NCI-H2029 treated with DMSO at 0.1 percent for 48 hours (cell line): ENCODE measurements at regions not wholly inside any gene's neighbourhood (a gene's known extent, or its start where the extent isn't known, plus 50 kb on each side); places are given as distances from the start of the nearest gene placed in this dataset.

Source experiments
- DNase-seq: peaks from one replicate; lab custom pipeline; 2025; lab: John Stamatoyannopoulos, UW

GRCh38 chr5:7016999-7017747 lies 303.9 kb downstream of the TENT4A start:
- no peak for DNase-seq

DNA sequence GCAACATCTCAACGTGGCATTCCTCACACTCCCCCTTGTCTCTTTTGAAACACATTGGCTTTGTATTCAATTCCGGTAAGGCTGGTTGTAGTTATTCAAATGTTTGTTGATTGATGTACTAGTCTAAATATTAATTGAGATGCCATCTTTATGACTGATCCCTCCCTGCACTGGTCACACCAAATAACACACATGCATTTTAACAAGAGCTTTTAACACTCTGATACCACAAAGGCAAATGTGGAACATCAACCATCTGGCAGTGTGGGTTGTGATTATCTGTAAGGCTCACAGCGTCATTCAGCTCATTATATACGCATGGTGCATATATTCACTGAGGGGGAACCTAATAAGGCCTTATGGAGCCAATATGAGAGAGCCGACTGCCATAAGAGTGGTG lies 305.0 kb downstream of the TENT4A start:
- no peak for DNase-seq

DNA sequence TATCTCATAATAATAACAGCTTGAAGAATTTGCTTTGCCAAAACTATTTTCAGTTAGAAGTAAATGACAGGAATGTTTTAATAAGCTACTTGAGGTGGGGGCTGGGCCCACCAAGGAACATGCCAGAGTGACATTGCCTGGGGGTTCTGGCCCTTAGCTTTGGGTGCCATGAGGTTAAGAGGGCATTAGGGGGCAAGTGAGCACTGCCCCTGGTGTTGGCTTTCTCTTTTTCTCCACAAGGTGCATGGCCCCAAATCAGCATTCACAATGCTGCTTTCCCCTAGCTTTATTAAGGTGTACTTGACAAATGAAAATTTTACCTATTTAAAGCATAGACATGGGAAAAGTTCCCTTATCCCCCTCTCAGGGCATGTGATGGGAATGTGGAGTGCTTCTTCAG lies 305.4 kb downstream of the TENT4A start:
- no peak for DNase-seq

DNA sequence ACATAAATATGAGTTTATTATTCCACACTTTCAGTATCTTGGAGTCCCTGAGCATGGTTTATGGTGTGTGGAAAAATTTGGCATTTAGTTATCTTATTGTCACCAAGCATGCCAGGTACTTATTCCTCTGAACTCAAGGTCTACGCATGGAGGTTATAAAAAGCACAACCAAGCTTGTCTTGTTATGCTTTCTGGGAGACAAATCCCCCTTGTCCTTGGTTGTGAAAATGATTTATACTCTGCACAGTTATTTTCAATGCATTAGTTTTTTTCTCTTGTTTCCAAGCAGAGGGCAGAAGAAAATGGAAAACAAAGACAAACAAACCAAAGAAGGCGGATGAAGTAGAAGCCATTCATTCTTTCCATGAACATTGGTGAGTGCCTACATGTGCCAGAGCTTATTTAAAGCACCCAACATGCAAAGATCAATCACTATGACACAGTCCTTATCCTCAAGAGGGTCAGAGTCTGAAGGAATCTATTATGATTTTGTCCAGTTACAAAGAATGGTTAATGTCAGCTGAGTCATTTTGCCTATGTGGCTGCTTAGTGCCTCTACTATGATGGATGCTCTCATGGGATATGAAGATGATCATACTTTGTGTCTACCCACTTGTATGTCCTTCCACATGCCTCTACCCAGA lies 323.1 kb downstream of the TENT4A start:
- no peak for DNase-seq

DNA sequence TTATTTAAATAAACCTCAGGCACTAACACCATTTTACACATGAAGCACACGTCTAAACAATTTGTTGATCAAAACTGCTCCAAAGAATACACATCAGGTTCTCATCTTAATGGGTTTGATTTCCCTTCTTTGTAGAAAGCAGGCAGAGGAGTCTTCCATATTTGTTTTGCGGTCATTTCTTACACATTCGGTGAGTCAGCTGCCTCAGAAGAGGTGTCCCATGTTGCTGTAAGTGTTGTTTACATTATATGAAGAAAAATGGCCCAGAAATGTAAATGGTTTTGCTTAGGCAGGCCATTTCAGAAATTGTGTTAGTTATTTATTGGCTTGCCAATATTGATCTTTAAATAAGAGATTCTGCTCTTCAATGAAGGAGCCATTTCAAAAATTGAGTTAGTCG lies 325.8 kb downstream of the TENT4A start:
- no peak for DNase-seq

DNA sequence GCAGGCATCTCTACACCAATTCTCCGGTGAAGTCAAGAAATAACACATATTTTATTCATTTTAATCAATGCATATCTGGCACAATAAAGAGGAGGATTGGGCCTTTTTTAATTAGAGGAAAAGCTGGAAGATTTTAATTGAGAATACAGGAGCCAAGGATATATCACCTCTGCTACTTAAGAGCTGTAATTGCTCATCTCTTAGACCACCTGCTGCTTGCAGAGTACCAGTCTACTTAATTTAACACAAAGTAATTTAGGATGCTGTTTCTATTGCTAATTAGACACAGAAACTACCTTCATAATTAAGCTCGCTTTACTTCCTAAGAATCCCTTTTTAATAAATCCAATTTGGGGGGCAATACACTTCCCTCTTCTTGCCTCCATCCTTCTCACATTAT lies 326.9 kb downstream of the TENT4A start:
- no peak for DNase-seq

DNA sequence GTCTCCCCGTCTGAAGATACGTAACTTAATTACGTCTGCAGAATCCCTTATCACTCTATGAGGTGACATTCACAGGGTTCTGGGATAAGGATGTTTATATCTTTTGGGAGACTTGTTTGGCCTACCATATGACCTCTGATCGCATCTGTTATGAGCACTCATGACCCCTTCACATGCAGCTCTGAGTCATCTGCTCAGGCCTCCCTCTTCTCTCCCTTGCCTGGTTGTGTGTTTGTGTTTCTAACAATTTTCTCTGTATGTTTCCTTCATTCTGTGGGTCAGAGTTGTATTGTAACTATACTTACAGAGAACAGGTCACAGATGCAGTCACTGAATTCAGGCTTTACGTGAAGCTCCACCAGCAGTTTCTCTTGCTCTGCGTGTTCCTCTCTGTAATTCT lies 330.6 kb downstream of the TENT4A start:
- DNase-seq = no peak

DNA sequence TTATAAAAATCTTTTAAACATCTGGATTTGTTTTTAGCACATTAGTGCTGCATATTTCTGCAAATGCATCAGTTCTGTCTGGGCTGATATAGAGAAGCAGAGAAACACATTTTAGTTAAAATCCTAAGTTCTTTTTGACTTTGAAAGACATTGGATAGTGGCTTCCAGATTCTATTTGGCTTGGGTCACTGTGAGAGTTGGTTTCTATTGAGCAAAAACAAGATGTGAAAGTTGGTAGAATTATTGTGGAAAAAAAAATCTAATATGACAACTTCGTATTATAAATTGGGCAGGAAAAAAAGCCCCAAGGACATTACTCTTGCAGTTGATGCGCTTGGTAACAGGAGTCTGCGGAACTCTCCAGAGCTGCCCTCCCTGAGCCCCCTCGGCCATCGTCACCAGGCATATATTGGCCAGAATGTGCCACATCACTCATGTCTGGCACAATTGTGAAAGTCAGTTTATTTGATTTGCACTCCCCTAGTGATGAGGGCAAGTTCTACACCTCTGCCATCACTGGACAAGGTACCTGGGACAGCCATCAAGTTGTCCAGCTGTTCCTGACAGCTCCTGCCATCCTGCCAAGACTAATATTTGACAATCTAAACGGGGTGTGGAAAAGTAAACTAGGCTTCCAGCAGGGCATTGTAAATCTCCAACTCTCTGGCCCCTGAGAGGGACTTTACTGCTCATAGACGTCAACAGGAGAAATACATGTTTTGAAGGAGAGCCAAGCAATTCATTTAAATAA lies 334.5 kb downstream of the TENT4A start:
- peak; percentile 82 for DNase-seq

DNA sequence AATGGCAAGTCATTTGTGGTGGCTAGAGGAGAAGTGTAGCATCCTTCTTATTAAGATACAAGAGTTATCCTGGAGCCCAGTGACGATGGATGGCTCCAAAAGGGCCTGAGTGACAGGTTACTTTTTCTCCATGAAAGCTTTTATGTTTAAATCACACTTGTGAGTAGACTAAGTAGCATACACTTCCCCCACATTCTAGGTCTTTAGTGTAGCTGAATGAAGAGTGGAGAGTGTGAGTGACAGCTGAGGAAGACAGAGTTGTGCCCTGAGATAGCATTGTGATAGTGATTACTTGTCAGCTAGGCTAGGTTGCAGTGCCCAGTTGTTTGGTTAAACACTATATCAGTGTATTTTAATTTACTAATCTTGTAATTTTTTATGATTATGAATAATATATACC lies 337.8 kb downstream of the TENT4A start:
- no peak for DNase-seq

- no peak for DNase-seq
These were observed 339.9 kb downstream of the TENT4A start for GRCh38 chr5:7053125-7053524.

GRCh38 chr5:7053528-7054209 lies 340.4 kb downstream of the TENT4A start:
- no peak for DNase-seq

DNA sequence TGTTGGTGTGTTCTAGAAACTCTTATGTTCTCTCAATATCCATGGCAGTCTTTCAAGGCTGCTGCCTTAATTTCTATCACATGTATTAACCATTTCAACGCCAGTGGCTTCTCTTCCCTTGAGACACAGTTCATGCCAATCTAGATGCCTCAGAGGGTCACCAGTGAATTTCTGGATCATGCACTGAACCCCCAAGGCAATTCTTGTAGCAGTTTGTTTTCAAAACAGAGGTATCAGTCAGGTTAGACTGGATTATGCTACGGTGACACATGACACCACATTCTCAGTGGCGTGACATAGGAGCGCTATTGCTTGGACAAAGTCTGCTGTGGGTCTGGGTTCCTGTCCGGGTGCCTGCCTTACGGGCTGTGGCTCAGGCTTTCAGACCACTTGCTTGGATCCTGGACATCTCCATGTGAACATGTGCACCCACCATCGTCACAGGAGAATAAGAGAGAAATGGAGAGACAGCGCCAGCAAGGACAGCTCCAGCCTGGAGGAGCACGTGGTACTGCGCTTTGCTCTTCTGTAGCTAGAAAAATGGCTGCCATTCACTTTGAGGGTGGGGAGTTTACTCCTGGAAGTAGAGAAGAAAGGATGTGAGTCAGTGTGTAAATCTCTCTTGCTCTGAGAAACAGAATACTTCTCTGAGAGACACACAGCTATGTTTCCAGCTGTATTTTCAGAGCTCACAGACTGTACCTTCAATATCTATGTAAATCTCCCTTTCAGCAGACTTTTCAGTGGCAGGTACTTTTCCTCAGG lies 329.3 kb upstream of the ADCY2 start:
- no peak for DNase-seq

DNA sequence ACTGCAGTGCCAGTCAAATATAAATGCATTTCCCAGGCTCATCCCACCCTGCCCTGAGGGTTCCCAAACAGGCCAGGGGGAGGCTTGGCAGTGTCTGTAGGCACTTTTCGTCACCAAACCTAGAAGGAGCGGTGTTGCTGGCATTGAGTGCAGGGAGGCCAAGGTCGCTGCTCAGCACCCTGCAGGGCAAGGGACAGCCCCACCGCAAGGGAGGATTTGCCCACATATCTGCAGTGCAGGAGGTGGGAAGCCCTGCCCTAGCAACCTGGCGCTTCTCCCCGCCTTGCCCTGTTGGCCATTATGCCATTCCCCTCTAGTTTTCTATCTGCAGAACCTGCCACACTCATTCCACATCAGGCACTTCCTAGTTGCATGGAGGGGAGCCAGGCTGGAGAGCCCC lies 327.8 kb upstream of the ADCY2 start:
- DNase-seq = no peak

DNA sequence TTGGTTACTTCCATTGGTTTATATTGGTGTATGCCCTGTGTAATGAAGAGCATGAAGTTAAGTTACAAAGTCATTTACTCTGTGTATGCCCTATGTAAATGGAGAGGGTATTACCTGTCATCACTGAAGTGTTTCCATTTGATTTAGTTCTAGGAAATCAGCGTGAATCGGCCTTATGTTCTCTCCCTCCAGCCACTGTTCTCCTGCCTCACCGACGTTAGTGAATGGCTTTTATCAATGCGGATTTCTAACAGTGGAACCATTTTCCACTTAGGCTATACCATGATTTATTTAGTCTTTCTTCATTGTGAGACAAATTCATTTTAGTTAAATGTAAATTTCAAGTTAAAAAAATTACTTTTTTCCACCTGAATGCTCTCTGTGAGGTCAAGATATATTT lies 327.0 kb upstream of the ADCY2 start:
- DNase-seq = no peak

DNA sequence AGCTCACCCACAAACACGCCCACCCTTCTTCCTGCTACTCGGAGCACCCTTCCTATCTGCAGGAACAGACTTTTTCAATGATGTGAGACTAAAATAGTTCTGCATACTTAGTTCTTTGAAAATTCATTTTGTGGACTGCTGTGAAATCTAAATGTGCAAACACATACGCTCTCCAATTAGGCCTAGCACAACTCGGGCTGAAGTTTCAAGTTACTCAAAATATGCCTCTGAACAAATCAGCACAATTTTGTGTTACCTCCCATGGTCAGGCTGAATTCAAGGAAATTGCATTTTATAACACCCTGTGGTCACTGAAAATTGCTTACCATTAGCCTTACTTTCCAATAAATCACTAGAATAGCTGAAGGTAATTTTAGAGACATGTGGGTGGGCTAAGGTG lies 323.8 kb upstream of the ADCY2 start:
- DNase-seq = no peak

GRCh38 chr5:7073666-7074065 lies 322.3 kb upstream of the ADCY2 start:
- no peak for DNase-seq

DNA sequence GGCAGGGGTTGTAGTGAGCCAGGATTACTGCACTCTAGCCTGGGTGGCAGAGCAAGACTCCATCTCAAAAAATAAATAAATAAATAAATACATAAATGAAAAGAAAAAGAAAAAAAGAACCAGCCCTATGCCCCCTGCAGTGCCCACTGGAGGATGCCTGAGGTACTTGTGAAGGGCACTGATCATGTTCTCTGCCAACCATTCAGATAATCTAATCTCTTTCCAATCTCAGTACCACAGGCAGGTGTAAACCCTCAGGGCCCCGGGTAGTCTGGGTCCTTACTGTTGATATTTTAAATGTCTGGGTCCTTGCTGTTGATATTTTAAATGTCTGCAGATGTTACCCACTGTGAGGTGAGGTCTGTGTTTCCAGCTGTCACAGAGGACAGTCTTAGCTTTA lies 321.8 kb upstream of the ADCY2 start:
- DNase-seq = no peak

GRCh38 chr5:7075470-7075869 lies 320.5 kb upstream of the ADCY2 start:
- DNase-seq = no peak

GRCh38 chr5:7078101-7078500 lies 317.8 kb upstream of the ADCY2 start:
- DNase-seq = no peak

DNA sequence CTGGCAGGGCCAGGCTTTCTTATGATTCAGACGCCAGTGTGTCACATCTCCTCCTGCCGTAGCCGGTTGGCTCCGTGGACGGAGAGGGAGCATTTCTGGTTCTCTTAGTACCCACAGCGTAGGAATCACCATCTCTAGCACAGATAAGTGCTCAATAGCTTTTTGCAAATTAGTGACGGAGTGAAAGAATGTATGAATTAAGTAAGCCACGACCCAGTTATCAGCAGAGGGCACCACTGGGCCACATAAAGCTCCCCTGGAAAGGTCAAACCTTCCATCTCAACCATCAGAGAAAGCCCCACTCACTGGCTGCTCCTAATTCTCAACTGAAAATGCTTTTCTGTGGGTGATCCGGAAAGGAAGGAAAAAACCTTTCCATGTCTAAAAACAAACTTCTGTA lies 317.0 kb upstream of the ADCY2 start:
- DNase-seq = no peak

GRCh38 chr5:7080501-7080900 lies 315.4 kb upstream of the ADCY2 start:
- no peak for DNase-seq

GRCh38 chr5:7087719-7088297 lies 308.1 kb upstream of the ADCY2 start:
- DNase-seq = no peak
